Parathyroid adenoma (tissue), 2 donors: ENCODE measurements at regions not wholly inside any gene's neighbourhood (a gene's known extent, or its start where the extent isn't known, plus 50 kb on each side); places are given as distances from the start of the nearest gene placed in this dataset.

ENCODE experiments used
- H2AFZ ChIP-seq: fragments of 300-600 bp; sonication (generic); one replicate; pipeline ENCODE4 v1.7.0; 2017; ENCODE audit warnings: antibody characterized with exemption, mild to moderate bottlenecking
- H3K27ac ChIP-seq: fragments of 300-600 bp; sonication (generic); one replicate; pipeline ENCODE4 v1.7.0; 2017
- H3K27me3 ChIP-seq: fragments of 300-600 bp; sonication (generic); one replicate; pipeline ENCODE4 v1.7.0; 2017; ENCODE audit warnings: low read length; ENCODE audit not compliant: control insufficient read depth, insufficient read depth
- H3K36me3 ChIP-seq: fragments of 300-600 bp; sonication (generic); one replicate; pipeline ENCODE4 v1.7.0; 2017; ENCODE audit warnings: low read length; ENCODE audit not compliant: control insufficient read depth, insufficient read depth
- H3K4me1 ChIP-seq: fragments of 300-600 bp; sonication (generic); one replicate; pipeline ENCODE4 v1.7.0; 2017; ENCODE audit warnings: control low read depth
- H3K4me2 ChIP-seq: fragments of 300-600 bp; sonication (generic); one replicate; pipeline ENCODE4 v1.7.0; 2017; ENCODE audit warnings: low read length
- H3K4me3 ChIP-seq: fragments of 300-600 bp; sonication (generic); one replicate; pipeline ENCODE4 v1.7.0; 2017; ENCODE audit warnings: low read depth, low read length
- H3K79me2 ChIP-seq: fragments of 300-600 bp; sonication (generic); one replicate; pipeline ENCODE4 v1.7.0; 2017; ENCODE audit warnings: control low read depth
- H3K9ac ChIP-seq: fragments of 300-600 bp; sonication (generic); one replicate; pipeline ENCODE4 v1.7.0; 2017; ENCODE audit warnings: mild to moderate bottlenecking
- H3K9me3 ChIP-seq: fragments of 300-600 bp; sonication (generic); one replicate; pipeline ENCODE4 v1.7.0; 2017; ENCODE audit warnings: low read length; ENCODE audit not compliant: control insufficient read depth
- CTCF ChIP-seq: fragments of 300-600 bp; sonication (generic); IDR thresholded peaks from one replicate; pipeline ENCODE4 v1.7.0; 2017; ENCODE audit warnings: antibody characterized with exemption, mild to moderate bottlenecking
- donor health status: primary hyperparathyroidism.

GRCh38 chr13:108030769-108031168 lies 184.6 kb downstream of the LIG4 start:
- H3K4me2 ChIP-seq: no peak overlapping the region
- H3K79me2 ChIP-seq: no peaks in the 10 kb centered on the region
- H3K27me3 ChIP-seq: no peaks in the 10 kb centered on the region
- no peak overlapping the region for H3K4me3 ChIP-seq
- H3K9me3 ChIP-seq: no peaks in the 10 kb centered on the region
- no peaks in the 10 kb centered on the region for H3K4me1 ChIP-seq
- no peak overlapping the region for H3K9ac ChIP-seq
- H3K36me3 ChIP-seq: no peaks in the 10 kb centered on the region
- H2AFZ ChIP-seq: no peak overlapping the region
- no peak overlapping the region for H3K27ac ChIP-seq
- TF ChIP-seq CTCF: no peak

- H3K36me3 ChIP-seq: no peaks in the 10 kb centered on the region
- H3K4me2 ChIP-seq: no peak overlapping the region
- no peaks in the 10 kb centered on the region for H3K4me1 ChIP-seq
- no peaks in the 10 kb centered on the region for H3K27me3 ChIP-seq
- no peak overlapping the region for H3K27ac ChIP-seq
- no peaks in the 10 kb centered on the region for H3K79me2 ChIP-seq
- no peak overlapping the region for H3K9ac ChIP-seq
- H3K9me3 ChIP-seq: no peaks in the 10 kb centered on the region
- no peak overlapping the region for H2AFZ ChIP-seq
- H3K4me3 ChIP-seq: no peak overlapping the region
- TF ChIP-seq CTCF: no peak
These were observed 188.5 kb downstream of the LIG4 start for GRCh38 chr13:108026680-108027410.

- no peak overlapping the region for H3K27ac ChIP-seq
- no peak for TF ChIP-seq CTCF
- H3K36me3 ChIP-seq: no peaks in the 10 kb centered on the region
- no peaks in the 10 kb centered on the region for H3K9me3 ChIP-seq
- H2AFZ ChIP-seq: no peak overlapping the region
- no peak overlapping the region for H3K4me2 ChIP-seq
- no peak overlapping the region for H3K9ac ChIP-seq
- no peaks in the 10 kb centered on the region for H3K27me3 ChIP-seq
- H3K79me2 ChIP-seq: no peaks in the 10 kb centered on the region
- no peak overlapping the region for H3K4me3 ChIP-seq
- no peaks in the 10 kb centered on the region for H3K4me1 ChIP-seq
These were observed 195.3 kb downstream of the LIG4 start for GRCh38 chr13:108020027-108020426.

- Histone ChIP-seq H2AFZ (no peak overlapping the region), H3K4me3 (no peak overlapping the region), H3K4me2 (no peak overlapping the region), H3K36me3 (no peaks in the 10 kb centered on the region), H3K9me3 (no peaks in the 10 kb centered on the region), H3K79me2 (no peaks in the 10 kb centered on the region), H3K27ac (no peak overlapping the region), H3K27me3 (no peaks in the 10 kb centered on the region), H3K4me1 (no peaks in the 10 kb centered on the region), H3K9ac (no peak overlapping the region)
- TF ChIP-seq CTCF: no peak
These were observed 196.9 kb downstream of the LIG4 start for GRCh38 chr13:108018371-108018870.

- no peaks in the 10 kb centered on the region for H3K79me2 ChIP-seq
- no peak overlapping the region for H3K4me3 ChIP-seq
- no peaks in the 10 kb centered on the region for H3K4me1 ChIP-seq
- H3K27me3 ChIP-seq: no peaks in the 10 kb centered on the region
- H3K4me2 ChIP-seq: no peak overlapping the region
- H3K27ac ChIP-seq: no peak overlapping the region
- H3K9ac ChIP-seq: no peak overlapping the region
- H2AFZ ChIP-seq: no peak overlapping the region
- TF ChIP-seq CTCF: no peak
- no peaks in the 10 kb centered on the region for H3K36me3 ChIP-seq
- H3K9me3 ChIP-seq: no peaks in the 10 kb centered on the region
These were observed 208.7 kb downstream of the LIG4 start for GRCh38 chr13:108006619-108007018.
